SK-MEL-5 (cell line): ENCODE measurements at regions not wholly inside any gene's neighbourhood (a gene's known extent, or its start where the extent isn't known, plus 50 kb on each side); places are given as distances from the start of the nearest gene placed in this dataset.

Source experiments
- DNase-seq: peaks from one replicate; pipeline ENCODE4 v3.0.0-alpha.2; 2016; ENCODE audit warnings: low read depth, low spot score
- in situ Hi-C: cut with HindIII; loops from 2 replicates; pipeline ENCODE4 v1.10.0; 2016; ENCODE audit warnings: low sequenced_read_pairs, high pct_unique_total_duplicates, low pct_unique_long_range_greater_than_20kb

DNA sequence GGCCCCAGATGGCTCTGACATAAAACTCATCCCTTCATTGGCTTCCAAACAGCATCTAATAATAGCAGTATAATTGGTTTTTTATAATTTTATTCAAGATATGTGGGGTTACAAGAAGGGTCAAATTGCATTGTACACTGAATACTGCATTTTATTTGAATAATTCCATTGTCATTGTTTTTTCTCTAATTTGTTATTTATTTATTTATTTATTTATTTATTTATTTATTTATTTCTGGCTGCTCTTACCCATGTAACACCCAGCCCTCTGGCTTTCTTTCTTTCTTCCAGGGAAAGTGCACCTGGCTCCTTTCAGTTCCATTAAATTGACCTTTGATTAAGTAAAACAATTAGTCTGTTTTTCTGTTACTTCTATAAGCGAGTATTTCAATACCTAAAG, 210.1 kb downstream of the CDH9 start:
- no peak for DNase-seq
- in situ Hi-C loops, result no loop called here

DNA sequence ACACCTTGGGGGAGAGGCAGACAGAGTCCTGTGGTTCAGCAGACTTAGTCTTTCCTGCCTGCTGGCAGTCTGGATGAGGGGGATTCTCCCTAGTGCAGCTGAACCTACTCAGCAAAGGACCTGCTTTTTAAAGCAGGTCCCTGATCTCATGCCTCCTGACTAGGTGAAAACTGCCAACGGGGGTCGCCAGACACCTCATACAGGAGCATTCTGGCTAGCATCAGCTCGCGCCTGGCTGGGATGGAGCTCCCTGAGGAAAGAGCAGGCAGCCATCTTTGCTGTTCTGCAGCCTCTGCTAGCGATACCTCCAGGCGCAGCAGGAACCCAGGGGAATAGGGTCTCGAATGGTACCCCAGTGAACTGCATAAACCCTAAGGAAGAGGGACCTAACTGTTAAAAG, 225.2 kb downstream of the CDH9 start:
- in situ Hi-C loops, result no loop called here
- no peak for DNase-seq

DNA sequence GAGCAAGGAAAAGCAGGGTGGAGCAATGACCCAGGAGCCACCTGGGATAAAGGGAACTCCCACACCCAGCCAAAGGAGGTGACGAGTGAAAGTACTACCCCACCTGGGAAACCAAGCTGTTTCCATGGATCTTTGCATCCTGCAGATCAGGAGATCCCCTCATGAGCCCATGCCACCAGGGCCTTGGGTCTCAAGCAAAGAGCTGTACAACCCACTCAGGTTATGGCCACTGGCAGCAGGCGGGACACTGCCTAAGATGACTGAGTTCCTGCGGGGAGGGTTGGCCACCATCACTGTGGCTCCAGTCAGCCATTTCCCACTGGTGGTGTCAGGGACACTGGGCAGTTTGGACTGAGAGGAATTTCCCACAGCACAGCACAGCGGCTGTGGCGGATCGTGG, 225.7 kb downstream of the CDH9 start:
- in situ Hi-C loops, result no loop called here
- DNase-seq, result no peak

DNA sequence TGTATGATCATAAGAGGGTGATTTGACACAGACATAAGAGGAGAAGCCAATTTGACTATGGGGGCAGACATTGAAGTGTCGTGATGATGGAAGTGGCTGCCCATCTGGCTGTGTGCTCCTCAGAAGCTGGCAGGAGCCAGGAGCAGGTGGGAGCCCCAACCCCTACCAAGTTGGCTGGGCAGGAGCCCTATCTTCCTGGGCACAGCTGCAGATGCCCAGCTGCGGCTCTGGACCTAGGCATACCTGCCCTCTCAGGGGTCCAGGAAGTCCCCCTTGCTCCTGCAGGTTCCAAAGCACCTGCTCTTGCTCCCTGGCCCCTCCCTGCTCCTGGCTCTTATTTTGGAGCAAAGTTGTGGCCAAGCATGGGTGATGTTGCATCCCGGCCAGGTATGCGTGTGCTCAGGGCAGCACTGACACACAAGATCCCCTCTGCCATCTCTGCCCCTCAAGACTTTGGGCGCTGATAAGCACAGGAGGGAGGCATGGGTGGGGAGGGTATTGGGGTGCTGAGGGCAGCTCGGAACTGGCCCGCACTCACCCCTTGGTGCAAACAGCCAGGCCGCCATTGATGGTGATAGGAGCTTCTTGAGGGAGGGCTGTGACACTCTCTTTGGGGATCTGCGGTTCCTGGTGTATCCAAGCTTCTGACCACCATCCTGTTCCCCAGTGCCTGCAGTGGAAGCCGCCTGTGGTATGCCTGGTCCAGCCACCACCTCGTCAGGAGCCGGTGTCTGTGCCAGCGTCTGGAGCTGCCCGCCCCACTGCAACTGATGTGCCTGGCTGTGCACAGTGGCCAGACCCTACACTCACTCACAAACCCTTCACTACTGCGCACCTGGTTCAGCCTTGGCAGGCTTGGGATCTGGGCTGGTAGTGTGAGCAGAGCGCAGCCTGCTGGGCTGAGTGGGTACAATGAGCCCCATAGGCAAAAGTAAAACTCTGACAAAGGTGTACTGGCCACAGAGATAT, 230.9 kb downstream of the CDH9 start:
- peak; percentile 50 for DNase-seq
- in situ Hi-C loops, result no loop called here

DNA sequence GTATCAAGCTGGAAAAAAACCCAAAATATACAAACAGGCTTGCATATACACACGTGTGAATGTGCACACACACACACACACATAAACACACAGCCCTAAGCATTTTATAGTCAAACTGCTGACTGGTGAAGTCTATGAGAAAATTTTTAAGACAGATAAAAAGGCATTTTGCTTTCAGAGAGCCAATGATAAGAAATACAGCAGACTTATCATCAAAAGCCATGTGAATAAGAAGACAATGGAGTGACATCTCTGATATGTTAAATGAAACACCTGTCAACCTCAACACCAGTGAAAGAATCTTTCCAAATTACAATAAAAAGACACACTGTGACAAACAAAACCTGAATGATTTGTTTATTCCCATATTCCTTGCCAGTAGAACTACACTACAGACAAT, 233.3 kb downstream of the CDH9 start:
- no peak for DNase-seq
- in situ Hi-C loops, result no loop called here

DNA sequence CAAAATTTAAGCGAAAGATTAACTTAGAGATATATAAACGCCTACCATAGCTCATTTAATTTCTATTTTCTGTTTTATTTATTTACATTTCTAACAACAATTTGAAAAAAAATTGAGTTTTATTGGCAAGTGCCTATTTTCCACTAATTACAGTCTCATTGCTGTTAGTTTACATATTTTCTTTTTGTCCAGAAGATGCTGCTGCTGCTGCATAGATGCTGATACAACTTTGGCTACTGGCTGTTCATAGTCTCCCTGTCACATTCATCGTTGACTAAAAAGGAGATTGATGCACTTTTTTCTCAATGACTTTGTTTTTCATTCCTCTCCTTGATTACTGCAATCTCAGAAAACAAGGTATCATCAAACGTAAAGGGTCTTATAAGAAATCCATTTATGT, 235.4 kb downstream of the CDH9 start:
- no peak for DNase-seq
- in situ Hi-C loops, result no loop called here

DNA sequence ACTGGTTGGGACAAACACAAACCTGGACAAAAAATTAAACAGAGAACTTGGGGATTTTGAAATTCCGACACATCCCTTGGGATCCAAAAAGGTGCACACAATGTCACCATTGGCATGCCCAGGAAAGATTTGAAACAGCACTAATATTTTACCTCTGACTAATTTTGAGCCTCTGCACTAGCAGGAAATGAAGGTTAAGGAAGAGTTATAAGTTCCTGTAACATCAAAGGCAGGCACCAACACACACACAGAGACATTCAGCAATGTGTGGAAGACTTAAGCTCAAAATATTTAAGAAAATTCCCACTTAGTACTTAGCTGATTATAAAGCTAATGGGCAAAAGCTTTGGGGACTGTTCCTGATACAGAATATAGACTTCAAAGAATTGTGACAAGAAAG, 247.0 kb downstream of the CDH9 start:
- in situ Hi-C loops, result no loop called here

DNA sequence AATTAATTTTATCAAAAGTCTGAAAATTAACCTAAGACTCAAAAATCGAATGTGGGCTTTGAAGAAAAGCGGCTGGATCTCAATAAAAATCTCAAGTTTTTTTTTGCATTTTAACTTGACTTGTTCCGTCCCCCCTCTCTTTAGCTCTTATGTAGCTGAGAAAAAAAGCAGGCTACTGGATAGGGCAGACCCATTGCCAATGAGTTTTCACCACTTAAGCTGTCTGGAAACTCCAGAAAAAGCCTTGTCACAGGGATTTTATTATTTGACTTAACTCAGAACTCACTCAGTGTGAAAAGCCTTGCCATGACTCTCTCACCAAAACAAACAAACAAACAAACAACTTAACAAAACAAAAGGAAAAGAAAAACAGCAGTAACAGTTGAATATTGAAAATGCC, 247.4 kb downstream of the CDH9 start:
- in situ Hi-C loops, result no loop called here
- DNase-seq, result no peak

More for the DNA sequence above, 247.0 kb downstream of the CDH9 start:
- DNase-seq, result no peak

DNA sequence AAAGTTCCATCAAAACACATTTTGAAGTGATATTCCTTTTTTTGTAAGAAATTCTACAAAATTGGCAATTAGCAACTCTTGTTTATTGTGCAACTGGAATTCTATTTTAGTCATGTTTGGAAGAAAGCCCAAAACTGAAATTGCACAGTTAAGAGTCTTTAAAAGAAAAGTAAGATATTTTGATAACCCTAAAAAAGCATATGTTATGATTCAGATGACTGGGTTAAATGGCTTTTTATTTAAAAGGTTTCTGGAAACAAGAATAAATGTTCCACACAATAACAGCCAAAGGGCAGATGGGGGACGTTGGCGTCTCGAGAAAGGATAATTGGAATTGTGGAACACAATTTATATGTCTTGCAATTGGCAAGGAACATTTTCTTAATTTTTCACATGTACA, 275.2 kb downstream of the CDH9 start:
- in situ Hi-C loops, result no loop called here
- DNase-seq, result no peak

DNA sequence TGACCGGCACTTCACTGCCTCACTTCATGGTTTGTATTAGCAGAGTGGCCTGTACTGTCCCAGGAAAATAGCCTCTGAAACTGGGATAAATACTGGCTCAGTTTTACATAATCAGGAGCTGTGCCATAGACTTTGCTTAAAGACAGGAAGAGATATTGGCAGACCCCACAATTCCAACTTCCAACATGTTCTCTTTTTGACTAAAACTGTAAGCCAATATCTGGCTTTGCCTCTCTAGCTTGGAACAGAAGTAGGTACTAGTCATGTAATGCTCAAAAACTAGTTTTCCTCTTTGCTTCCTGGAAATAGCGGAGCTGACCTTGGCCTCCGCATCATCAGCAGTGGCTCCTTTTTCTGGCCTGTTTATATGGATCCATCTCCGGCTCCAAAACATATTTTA, 276.9 kb downstream of the CDH9 start:
- in situ Hi-C loops, result no loop called here
- DNase-seq, result no peak

DNA sequence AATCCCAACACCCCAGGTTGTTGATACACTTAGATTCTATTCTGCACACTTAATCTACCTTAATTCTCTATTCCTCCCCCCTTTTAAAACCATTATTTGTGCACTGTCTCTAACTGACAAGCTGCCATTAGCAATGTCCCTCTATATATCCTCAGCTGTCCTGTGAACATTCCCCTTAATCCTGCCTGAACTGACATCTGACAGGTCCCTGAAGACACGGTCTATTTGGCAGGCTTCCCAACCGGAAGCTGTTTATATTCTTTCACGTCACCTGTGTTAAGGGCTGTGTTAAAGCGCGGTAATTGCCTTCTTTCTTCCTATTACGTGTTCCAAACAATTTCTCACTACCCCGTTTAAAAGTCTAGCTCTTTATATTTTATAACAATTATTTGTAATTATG, 277.3 kb downstream of the CDH9 start:
- in situ Hi-C loops, result no loop called here
- DNase-seq, result peak; percentile 16

DNA sequence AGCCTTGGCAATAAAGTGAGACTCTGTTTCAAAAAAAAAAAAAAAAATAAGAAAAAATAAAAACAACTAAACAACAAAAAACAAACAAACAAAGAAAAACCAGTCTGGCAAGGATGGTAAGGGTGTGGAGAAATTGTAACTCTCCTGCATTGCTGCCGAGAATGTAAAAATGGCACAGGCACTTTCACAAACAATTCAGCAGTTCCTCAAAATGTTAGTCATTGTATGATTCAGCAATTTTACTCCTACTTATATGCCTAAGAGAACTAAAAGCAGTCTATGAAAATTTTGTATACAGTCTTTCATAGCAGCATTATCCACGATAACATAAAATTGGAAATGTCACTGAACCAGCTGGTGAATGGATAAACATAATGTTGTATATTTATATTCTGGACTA, 280.4 kb downstream of the CDH9 start:
- DNase-seq, result no peak
- in situ Hi-C loops, result no loop called here

DNA sequence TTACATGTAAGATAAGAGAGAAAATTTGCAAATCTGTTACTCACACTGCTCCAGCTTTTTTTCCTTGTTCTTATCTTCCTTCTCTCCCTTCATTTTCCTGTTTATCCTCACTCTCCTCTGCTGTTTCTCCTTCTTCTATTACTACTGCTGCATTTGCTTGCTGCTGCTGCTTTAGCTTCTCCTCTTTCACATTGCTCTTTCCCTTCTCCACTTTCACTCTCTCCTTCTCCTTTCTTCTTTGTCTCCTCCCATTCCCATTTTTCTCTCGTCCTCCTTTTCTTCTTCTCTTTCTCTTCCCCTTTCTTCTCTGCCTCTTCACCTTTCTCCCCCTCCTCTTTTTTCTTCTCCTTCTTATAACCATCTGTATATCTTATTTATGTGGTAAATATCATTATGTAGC, 288.6 kb downstream of the CDH9 start:
- no peak for DNase-seq
- in situ Hi-C loops, result no loop called here

DNA sequence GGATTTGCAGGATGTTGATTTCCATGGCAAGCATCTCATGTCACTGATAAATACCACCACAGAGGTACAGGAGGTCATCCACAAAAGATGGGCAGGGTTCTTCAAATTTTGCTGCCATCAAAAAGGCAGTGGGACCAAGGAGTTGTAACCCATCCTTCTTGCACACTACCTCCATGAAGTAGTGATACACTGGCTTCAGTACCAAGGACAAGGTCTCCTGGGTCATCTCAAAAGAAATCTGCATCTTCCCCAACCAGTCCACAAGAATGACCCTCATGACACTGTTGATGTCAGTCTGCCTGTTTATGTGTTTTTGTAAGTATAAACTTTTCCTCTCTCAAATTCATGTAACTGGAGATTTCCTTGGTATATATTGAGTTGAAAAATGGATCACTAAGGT, 298.2 kb downstream of the CDH9 start:
- DNase-seq, result no peak
- in situ Hi-C loops, result no loop called here

DNA sequence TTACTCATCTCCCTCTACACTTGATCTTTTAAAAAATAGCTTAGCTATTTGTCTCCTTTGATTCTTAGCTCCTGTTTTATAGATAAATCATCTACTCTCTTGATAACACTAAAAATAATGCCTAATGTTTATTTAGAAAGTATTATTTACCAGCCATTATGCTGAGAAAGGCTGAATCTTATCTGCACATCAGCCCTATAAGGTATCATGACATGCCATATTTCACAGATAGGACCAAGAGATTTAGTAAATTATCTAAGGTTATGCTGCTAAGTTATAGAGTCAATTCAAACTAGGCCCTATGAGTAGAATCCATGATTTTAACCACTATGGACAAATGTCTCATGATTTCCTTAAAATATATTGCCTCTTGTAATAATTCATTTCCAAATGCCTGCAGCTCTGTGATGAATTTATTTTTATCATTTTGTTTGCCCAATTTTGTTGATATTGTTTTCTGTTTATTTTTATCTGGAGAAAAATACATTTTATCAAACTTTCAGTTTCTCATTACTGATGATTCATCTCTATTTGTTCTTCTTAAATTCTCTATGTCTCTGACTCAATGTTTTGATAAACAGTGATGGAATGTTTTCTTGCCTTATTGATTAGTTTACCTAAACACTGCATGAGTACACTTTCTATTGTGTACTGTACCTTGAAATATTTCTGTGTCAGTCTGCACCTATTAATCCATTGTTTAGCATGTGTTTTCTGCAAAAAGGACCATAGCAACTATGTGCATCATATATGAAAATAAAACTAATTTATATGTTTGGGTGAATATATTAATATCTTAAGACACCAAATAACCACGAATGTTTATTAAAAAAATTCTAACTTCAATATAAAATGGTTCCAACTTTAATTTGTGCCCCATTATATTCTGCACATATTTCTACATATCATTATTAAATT, 300.8 kb downstream of the CDH9 start:
- in situ Hi-C loops, result no loop called here
- DNase-seq, result no peak

DNA sequence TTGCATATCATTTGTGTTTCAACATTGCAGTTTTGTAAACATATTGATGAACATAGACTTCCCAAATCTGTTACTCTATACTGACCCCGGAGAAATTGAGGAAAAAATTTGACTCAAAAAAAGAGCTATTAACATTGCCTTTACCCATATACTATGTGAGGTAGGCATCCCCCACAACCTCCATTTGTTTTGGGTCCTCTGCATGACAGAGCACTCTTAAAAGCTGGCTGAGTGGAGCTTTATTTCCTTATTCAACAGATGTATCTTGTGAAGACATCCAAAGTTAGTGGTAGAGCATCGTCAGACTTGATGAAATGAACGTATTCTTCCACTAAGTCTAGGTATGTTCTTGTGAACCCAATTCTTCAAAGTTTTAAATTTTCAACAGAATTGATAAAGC, 310.5 kb downstream of the CDH9 start:
- in situ Hi-C loops, result no loop called here
- no peak for DNase-seq

DNA sequence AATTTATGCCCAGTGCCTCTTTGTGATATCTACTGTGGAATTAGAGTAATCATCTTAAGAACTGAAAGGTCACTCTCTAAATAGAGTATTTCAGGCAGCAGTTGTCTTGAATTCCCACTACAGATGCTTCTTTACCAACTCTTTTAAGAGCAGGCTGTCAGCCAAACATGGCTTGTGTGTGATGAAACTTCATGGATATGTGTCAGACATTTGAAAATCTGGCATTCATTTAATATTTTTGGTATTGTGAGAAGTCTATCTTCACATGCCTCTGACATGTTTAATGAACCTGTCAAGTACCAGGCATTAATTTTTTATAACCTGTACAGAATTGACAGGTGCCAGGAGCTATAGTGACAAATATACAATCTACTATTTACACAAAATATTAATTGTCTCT, 318.6 kb downstream of the CDH9 start:
- in situ Hi-C loops, result no loop called here
- DNase-seq, result no peak

DNA sequence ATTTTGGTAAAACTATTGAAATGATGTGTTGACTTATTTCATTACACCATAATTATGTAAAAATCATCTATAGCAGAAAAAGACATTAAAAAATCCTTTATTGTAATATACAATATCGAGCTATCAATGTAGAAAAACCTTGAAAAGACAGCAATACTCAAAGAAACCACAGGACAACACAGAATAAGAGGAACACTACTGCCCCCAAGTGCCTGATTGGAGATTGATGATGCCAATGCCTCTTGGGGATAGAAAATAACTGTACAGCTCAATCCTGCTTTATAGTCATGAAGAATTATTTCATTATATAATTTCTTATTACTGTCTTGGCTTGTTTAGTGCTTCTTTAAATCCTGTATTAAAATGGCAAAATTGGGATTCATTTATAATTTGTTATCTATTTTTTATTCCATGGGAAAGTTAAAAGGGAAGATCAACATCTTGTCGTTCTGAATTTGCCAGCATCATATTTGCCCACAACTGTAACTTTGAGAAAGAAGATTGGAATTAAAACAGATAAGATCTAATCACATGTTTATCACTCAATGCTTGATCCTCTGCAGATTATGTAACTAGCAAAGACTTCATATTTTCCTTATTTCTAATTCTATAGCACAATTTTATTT, 337.5 kb downstream of the CDH9 start:
- in situ Hi-C loops, result no loop called here
- DNase-seq, result peak; percentile 93
